Eye (tissue), 1 donor: ENCODE measurements at regions not wholly inside any gene's neighbourhood (a gene's known extent, or its start where the extent isn't known, plus 50 kb on each side); places are given as distances from the start of the nearest gene placed in this dataset.
A peak's percentile ranks its signal among the peaks of the same experiment; 100 is the strongest.
"Not testable (repeated sequence)": the region's sequence is repeated elsewhere in the genome, so short reads cannot be mapped to it uniquely, and the experiment has no call there.

Experiments
- DNase-seq: peaks from one replicate; pipeline ENCODE4 v3.0.0-alpha.2; 2015

- no peak for DNase-seq
These were observed 84.4 kb upstream of the CNEP1R1 start for GRCh38 chr16:49940464-49941224.

GRCh38 chr16:49944221-49944620 lies 80.8 kb upstream of the CNEP1R1 start:
- DNase-seq = no peak

GRCh38 chr16:49947907-49948678 lies 76.9 kb upstream of the CNEP1R1 start:
- DNase-seq = no peak

- DNase-seq = no peak
These were observed 73.3 kb upstream of the CNEP1R1 start for GRCh38 chr16:49951574-49952195.

- no peak for DNase-seq
These were observed 72.6 kb upstream of the CNEP1R1 start for GRCh38 chr16:49952386-49952785.

GRCh38 chr16:49953090-49953489 lies 71.9 kb upstream of the CNEP1R1 start:
- no peak for DNase-seq

- no peak for DNase-seq
These were observed 69.2 kb upstream of the CNEP1R1 start for GRCh38 chr16:49955858-49956257.

GRCh38 chr16:49956915-49957314 lies 68.1 kb upstream of the CNEP1R1 start:
- DNase-seq = no peak

GRCh38 chr16:49958448-49958847 lies 66.6 kb upstream of the CNEP1R1 start:
- DNase-seq = no peak

- DNase-seq = no peak
These were observed 65.3 kb upstream of the CNEP1R1 start for GRCh38 chr16:49959552-49960277.

GRCh38 chr16:49961089-49961488 lies 63.9 kb upstream of the CNEP1R1 start:
- peak; percentile 21 for DNase-seq

- not testable (repeated sequence) for DNase-seq
These were observed 62.5 kb upstream of the CNEP1R1 start for GRCh38 chr16:49962566-49962965.

- no peak for DNase-seq
These were observed 60.7 kb upstream of the CNEP1R1 start for GRCh38 chr16:49964316-49964715.

GRCh38 chr16:49964973-49965372 lies 60.1 kb upstream of the CNEP1R1 start:
- DNase-seq = no peak

GRCh38 chr16:49967012-49967559 lies 57.9 kb upstream of the CNEP1R1 start:
- DNase-seq = no peak

GRCh38 chr16:49969091-49970030 lies 55.7 kb upstream of the CNEP1R1 start:
- DNase-seq = peak; percentile 51

- DNase-seq = no peak
These were observed 54.1 kb upstream of the CNEP1R1 start for GRCh38 chr16:49970797-49971431.

GRCh38 chr16:49972280-49972679 lies 52.7 kb upstream of the CNEP1R1 start:
- no peak for DNase-seq

- DNase-seq = no peak
These were observed 52.1 kb upstream of the CNEP1R1 start for GRCh38 chr16:49972961-49973360.
